Left ventricle myocardium superior (tissue), 1 donor: ENCODE measurements at regions not wholly inside any gene's neighbourhood (a gene's known extent, or its start where the extent isn't known, plus 50 kb on each side); places are given as distances from the start of the nearest gene placed in this dataset.

ENCODE experiments used
- ATAC-seq: fragments of 200-7000 bp; cut with Tn5 transposase; one replicate; pipeline ENCODE4 v1.9.1; 2020; ENCODE audit warnings: mild to moderate bottlenecking, moderate library complexity
- DNase-seq: peaks from one replicate; pipeline ENCODE4 v3.0.0-alpha.2; 2020
- intact Hi-C: fragments of 100-400 bp; cut with micrococcal nuclease; formaldehyde crosslinking; loops from one replicate; pipeline ENCODE4 v1.11.0; 2022
- donor health status: DM: no; HTN: yes; CAD: no; lungs with severe emphysema.

DNA sequence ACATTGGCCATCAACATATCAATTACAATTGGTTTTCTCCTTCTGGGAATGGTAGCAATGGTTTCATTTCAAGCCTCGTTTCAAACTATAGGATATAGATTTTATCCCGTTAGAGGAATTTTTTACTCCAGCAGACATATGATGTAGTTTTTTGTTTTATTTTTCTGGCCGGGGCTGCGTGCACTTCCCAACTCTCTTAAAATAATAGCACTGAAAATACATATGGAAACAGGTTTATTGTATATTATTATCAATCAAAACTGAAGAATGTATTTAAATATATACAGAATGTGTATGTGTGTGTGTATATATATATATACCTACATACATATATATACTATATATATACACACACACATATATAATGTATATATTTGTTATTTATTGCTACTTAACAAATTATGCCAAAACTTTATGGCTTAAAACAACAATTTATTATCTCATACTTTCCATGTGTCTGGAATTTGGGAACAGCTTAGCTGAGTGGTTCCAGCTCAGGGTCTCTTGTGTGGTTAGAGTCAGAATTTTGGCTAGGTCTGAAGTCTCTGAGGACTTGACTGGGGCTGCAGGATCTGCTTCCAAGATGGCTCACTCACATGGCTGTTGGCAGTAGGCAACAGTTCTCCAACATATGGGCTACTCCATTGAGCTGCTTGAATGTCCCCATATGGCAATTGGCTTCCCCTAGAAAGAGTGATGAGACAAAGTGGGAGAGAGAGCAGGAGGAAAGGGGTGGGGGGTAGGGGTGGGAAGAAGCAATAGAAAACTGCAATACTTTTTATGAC lies 314.1 kb downstream of the PPP1R2C start:
- intact Hi-C loops = no loop called here
- ATAC-seq = no peak
- no peak for DNase-seq

DNA sequence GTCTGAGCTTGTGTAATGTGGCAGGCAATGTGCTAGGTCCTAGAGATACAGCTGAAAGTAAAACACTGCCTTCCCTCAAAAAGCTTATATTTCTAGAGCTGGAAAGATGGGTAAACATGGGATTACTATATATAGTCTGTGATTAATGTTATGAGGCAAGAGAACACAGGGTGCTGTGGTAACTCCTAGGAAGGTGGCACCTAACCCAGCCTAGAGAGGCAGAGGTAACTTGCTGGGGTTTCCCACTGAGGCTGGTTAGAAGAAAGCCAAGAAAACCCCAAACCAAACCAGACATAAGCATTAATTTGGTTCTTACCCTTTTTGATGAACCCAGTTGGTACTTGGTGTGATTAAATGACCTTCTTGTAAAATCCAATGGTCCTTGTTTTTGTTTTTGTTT lies 315.0 kb downstream of the PPP1R2C start:
- DNase-seq (no peak), ATAC-seq (no peak)
- intact Hi-C loops = no loop called here

DNA sequence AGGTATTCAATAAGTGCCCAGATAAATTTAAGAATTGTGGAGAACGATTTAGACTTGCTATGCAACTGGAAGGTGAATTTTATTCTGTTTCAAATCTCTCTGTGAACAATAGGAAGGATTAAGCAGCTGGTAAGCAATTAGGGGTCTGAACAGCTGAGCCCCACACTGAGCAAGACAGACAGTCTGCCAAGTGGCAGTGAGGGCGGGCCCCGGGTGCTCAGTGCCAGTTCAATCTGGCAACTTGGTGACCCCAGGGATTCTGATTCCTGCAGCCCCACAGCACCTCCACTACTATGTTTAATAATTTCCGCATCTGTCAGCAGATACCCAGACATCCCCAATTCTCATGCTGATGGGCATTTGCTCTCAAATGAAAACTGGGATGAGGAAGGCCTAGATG lies 317.3 kb downstream of the PPP1R2C start:
- intact Hi-C loops = no loop called here
- ATAC-seq (no peak), DNase-seq (no peak)

GRCh38 chrX:42459735-42460134 lies 318.2 kb downstream of the PPP1R2C start:
- intact Hi-C loops = no loop called here
- DNase-seq (no peak), ATAC-seq (no peak)

DNA sequence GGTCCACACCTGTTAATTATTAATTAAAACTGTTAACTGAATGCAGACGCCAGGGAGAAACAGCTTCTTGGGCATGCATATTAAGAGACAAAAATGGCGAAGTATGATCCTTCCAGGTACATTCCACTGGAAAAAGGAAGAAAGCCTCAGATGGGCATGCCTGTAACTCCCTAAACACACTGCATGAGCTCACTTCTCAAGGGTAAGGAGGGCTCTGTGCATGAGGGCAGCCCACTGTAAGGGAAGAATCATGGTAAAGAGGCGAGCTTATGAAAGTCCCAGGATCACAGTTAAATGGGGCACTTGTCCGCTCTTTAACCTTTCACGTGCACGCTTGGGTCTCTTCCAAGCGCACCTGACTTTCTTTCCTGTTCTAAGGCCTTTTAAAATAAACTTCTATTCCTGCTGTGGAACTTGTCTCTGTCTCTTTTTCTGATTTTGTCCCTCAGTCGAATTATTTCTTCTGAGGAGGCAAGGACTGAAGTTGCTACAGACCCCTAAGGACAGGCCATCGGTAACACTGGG lies 321.7 kb downstream of the PPP1R2C start:
- intact Hi-C loops = no loop called here
- DNase-seq (no peak), ATAC-seq (no peak)

DNA sequence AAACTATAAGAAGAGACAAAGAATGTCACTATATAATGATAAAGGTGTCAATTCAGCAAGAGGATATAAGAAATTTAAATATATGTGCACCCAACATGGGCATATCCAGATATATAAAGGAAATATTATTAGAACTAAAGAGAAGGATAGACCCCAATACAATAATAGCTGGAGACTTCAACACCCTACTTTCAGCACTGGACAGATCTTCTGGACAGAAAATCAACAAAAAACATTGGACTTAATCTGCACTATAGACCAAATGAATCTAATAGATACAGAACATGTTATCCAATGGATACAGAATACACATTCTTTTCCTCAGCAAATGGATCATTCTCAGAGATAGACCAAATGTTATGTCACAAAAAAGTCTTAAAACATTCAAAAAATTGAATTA lies 327.7 kb downstream of the PPP1R2C start:
- DNase-seq = no peak
- ATAC-seq = no peak
- intact Hi-C loops = no loop called here

DNA sequence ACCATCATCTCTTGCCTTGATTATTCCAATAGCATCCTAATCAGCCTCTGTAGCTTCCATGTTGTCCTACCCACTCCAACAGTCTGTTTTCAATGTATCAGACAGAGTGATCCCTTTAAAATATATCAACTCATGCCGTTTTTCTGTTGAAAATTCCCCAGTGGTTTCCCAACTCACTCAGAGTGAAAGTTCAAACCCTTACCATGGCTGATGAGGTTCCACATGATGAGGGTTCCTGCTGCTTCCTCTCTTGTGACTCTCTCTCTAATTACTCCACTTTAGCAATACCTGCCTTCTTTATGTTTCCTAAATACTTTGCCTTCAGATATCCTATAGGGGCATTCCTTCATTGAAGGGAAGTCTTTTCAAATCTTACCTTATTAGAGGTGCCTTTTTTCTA lies 334.7 kb downstream of the PPP1R2C start:
- intact Hi-C loops = no loop called here
- DNase-seq (no peak), ATAC-seq (no peak)

GRCh38 chrX:42442745-42443144 lies 335.2 kb downstream of the PPP1R2C start:
- intact Hi-C loops = no loop called here
- ATAC-seq = no peak
- no peak for DNase-seq

DNA sequence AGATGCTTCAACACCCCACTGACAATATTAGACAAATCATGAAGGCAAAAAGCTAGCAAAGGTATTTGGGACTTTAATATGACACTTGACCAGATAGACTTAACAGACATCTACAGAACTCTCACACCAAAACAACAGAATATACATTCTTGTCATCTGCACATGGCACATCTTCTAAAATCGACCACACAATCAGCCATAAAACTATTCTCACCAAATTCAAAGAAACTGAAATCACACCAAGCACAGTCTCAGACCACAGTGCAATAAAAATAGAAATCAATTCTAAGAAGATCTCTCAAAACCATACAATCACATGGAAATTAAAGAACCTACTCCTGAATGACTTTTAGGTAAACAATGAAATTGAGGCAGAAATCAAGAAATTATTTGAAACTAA lies 340.8 kb downstream of the PPP1R2C start:
- no peak for ATAC-seq
- DNase-seq = no peak
- intact Hi-C loops = no loop called here

GRCh38 chrX:42434458-42435166 lies 343.4 kb downstream of the PPP1R2C start:
- ATAC-seq = no peak
- DNase-seq = no peak
- intact Hi-C loops = no loop called here

DNA sequence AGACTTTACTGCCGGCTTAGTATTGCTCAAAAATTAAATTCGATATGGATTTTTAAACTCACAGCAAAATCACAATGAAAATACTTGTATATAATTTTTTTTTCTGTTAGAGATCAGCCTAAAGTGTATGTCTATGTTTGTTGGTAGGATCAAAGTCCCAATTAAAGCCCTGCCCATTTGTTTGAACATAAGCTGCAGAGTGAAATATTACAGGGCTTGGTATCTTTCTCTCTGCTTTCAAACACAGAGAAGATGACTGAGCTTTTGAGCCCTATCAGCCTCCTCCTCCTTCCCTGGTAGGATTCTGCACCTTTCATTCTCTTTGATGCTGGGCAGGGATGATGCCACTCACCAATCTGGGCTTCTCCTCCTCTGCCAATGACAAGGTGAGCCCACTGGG lies 345.4 kb downstream of the PPP1R2C start:
- no peak for DNase-seq
- intact Hi-C loops = no loop called here
- ATAC-seq = no peak

- ATAC-seq (no peak), DNase-seq (no peak)
- intact Hi-C loops = no loop called here
Measured at GRCh38 chrX:42422961-42423360, 355.0 kb downstream of the PPP1R2C start.

DNA sequence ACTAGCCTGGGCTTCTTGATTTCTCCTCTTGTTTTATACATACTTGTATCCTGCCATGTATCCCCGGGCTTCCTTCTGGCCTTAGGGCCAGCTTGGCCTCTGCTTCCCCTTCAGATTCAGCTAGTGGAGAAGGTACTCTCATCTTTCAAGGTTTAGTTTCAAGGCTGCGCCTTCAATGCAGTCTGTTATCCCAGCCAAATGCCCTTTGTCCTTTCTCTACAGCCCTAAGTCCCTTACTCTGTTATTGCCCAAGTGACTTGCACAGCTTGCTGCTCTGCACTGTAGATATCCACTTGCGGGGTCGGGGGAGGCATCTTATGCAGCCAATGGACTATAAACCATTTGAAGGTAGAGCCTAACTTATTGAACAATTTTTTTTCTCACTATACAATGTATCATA lies 357.5 kb downstream of the PPP1R2C start:
- DNase-seq (no peak), ATAC-seq (no peak)
- intact Hi-C loops = no loop called here

GRCh38 chrX:42415636-42416035 lies 362.3 kb downstream of the PPP1R2C start:
- ATAC-seq (no peak), DNase-seq (no peak)
- intact Hi-C loops = no loop called here

GRCh38 chrX:42414057-42414456 lies 363.9 kb downstream of the PPP1R2C start:
- DNase-seq = no peak
- intact Hi-C loops = no loop called here
- ATAC-seq = no peak

DNA sequence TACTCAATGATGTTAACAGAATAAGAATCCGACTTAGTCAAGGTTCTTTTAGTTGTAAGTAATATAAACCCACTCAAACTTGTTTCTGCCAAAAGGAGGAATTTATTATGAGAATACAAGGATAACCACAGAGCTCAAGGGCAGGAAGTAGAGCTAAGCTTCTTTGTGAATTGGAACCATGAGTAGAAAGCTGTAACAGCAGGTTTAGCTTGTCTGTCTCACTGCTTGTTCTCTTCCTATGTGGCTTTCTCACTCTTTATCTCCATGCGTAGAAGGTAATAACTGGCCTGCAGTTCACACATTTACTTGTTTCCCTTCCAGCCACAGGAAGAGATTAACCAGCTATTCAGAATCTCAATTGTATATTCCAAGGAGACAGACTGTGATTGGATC lies 378.3 kb downstream of the PPP1R2C start:
- no peak for ATAC-seq
- DNase-seq = no peak
- intact Hi-C loops = no loop called here

DNA sequence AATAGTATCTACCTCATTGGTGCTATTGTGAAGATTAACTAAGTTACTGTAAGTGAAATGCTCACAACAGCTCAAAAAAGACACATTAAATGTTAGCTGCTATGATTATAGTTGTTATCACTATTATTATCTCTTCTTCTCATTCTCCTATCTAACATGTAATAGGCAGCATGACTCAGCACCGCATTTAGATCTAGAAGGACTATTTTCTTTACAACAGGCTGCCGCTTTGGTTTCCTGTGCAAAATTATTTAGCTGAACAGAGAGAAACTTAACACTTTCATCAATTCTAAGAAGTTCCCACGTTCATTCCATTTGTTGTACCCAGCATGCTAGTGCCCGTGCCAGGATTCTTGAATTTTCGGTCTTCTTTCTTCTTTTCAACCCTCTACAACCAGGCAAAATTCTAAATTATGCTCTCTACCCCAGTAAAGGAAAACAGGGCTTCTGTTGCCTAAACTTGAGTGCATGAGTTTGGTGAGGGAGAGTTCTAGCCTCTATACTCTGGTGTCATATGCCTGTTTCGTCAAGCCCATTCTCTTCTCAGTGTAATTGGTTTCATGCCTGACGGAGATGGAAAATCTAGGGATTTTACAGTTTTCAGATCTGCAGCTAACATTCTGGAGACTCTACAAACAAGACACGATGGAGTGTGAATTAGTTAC lies 378.9 kb downstream of the PPP1R2C start:
- intact Hi-C loops = no loop called here
- ATAC-seq (no peak), DNase-seq (no peak)

DNA sequence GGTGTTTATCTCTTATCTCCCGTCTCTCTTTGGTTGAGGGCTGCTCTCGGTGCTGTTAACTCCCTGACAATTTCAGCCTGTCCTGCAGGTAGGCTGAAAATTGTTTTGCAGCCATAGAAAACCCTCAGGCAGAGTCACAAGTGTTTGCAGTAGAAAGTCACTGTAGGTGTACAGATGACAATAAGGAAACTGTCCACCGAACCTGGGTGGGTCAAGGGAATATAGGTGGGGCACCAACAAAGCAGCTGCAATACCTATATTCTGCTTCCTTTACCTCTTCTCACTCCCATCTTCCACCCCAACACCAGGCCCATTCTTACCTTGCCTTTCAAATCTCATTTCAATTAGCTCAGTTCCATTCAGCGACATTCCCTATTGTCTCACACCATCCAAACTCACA lies 381.8 kb downstream of the PPP1R2C start:
- ATAC-seq = no peak
- no peak for DNase-seq
- intact Hi-C loops = no loop called here

DNA sequence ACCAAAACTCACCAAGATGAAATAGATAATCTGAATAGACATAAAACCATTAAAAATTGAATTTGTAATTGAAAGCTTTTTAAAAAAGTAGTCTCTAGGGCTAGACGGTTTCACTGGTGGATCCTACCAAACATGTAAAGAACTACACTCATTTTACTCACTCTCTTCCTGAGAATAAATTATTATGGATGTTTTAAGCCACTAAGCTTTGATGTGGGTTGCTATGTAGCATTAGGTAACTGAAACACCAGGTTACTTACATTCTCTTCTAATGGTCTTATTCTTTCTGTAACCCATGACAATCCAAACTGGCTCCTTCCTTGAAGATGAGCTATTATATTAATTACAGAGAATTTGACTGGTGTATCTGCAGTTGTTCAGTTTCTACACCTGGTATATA lies 385.1 kb downstream of the PPP1R2C start:
- DNase-seq = no peak
- intact Hi-C loops = no loop called here
- ATAC-seq = no peak

GRCh38 chrX:42386681-42387080 lies 391.3 kb downstream of the PPP1R2C start:
- DNase-seq (no peak), ATAC-seq (no peak)
- intact Hi-C loops = no loop called here
